ENCODE measurements at regions not wholly inside any gene's neighbourhood (a gene's known extent, or its start where the extent isn't known, plus 50 kb on each side); places are given as distances from the start of the nearest gene placed in this dataset.

DNA sequence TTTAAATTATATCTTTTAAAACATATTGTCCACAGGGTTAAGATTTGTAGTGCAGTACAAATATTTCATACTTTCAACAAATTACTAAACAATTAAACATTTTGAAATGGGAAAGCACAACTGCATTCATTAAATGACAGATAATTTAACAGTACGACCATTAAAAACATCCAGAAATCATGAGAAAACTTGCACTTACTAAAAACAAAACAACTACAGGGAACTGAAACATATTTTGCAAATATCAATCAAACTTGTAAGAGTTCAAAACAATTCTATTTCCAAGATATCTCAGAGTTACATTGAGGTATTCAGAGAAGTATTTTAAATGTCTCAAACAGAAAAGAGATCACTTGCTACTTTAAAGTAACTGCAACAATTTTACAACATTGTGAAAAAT, 478.5 kb upstream of the PCDH10 start:
- ChIA-PET POLR2A (ENCODE audit: low non-redundant PET) (no interaction called here), CTCF (no interaction called here)
- no peak overlapping the region for H3K27ac ChIP-seq (ENCODE audit: low read depth, low read length, poor library complexity, severe bottlenecking)
- H3K27me3 ChIP-seq (replicated peaks; ENCODE audit: insufficient read depth, low read depth, low read length, poor library complexity), result no peaks in the 10 kb centered on the region
- H3K9me3 ChIP-seq (ENCODE audit: low read depth, low read length, poor library complexity, severe bottlenecking), result no peaks in the 10 kb centered on the region
- no TSS peak for BruUV-seq (replicated peaks)
- H3K36me3 ChIP-seq (ENCODE audit: insufficient read depth, low read length, poor library complexity, severe bottlenecking), result no peaks in the 10 kb centered on the region
- no peaks in the 10 kb centered on the region for H3K4me1 ChIP-seq (ENCODE audit: insufficient read depth, low read length, poor library complexity, severe bottlenecking)
- no peak for DNase-seq (ENCODE audit: low spot score)
- intact Hi-C loops (cut with micrococcal nuclease; ENCODE audit: unreplicated experiment), result no loop called here
- H3K4me3 ChIP-seq (ENCODE audit: low read depth, low read length, poor library complexity, severe bottlenecking), result no peak overlapping the region
- no peak for TF ChIP-seq EZH2 (IDR thresholded peaks at IDR 0.05; ENCODE audit: borderline replicate concordance, low read depth, low read length, poor library complexity, severe bottlenecking)
- TF ChIP-seq, protein P1, sequence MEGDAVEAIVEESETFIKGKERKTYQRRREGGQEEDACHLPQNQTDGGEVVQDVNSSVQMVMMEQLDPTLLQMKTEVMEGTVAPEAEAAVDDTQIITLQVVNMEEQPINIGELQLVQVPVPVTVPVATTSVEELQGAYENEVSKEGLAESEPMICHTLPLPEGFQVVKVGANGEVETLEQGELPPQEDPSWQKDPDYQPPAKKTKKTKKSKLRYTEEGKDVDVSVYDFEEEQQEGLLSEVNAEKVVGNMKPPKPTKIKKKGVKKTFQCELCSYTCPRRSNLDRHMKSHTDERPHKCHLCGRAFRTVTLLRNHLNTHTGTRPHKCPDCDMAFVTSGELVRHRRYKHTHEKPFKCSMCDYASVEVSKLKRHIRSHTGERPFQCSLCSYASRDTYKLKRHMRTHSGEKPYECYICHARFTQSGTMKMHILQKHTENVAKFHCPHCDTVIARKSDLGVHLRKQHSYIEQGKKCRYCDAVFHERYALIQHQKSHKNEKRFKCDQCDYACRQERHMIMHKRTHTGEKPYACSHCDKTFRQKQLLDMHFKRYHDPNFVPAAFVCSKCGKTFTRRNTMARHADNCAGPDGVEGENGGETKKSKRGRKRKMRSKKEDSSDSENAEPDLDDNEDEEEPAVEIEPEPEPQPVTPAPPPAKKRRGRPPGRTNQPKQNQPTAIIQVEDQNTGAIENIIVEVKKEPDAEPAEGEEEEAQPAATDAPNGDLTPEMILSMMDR (conservative IDR thresholded peaks at IDR 0.05; ENCODE audit: low read depth, low read length), result no peak

DNA sequence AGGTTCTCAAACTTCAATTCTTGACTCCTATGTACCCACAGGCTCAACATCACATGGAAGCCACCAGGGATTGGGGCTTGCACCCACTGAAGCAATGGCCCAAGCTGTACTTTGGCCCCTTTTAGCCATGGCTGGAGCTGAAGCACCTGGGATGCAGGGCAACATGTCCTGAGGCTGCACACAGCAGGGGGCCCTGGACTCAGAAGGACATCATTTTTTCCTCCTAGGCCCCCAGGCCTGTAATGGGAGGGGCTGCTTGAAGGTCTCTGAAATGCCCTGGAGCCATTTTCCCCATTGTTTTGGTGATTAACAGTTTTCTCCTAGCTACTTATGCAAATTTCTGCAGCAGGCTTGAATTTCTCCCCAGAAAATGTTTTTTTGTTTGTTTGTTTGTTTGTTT, 465.1 kb upstream of the PCDH10 start:
- Histone ChIP-seq H3K9me3 (ENCODE audit: low read depth, low read length, poor library complexity, severe bottlenecking) (peaks cover 3% of the 10 kb centered on the region), H3K36me3 (ENCODE audit: insufficient read depth, low read length, poor library complexity, severe bottlenecking) (no peaks in the 10 kb centered on the region), H3K27me3 (replicated peaks; ENCODE audit: insufficient read depth, low read depth, low read length, poor library complexity) (no peaks in the 10 kb centered on the region), H3K27ac (ENCODE audit: low read depth, low read length, poor library complexity, severe bottlenecking) (no peak overlapping the region), H3K4me3 (ENCODE audit: low read depth, low read length, poor library complexity, severe bottlenecking) (no peak overlapping the region), H3K4me1 (ENCODE audit: insufficient read depth, low read length, poor library complexity, severe bottlenecking) (no peaks in the 10 kb centered on the region)
- ChIA-PET CTCF (no interaction called here), POLR2A (ENCODE audit: low non-redundant PET) (no interaction called here)
- no TSS peak for BruUV-seq (replicated peaks)
- intact Hi-C loops (cut with micrococcal nuclease; ENCODE audit: unreplicated experiment), result no loop called here
- no peak for TF ChIP-seq EZH2 (IDR thresholded peaks at IDR 0.05; ENCODE audit: borderline replicate concordance, low read depth, low read length, poor library complexity, severe bottlenecking)
- TF ChIP-seq, protein P1 (conservative IDR thresholded peaks at IDR 0.05; ENCODE audit: low read depth, low read length), result no peak
- DNase-seq (ENCODE audit: low spot score), result no peak

DNA sequence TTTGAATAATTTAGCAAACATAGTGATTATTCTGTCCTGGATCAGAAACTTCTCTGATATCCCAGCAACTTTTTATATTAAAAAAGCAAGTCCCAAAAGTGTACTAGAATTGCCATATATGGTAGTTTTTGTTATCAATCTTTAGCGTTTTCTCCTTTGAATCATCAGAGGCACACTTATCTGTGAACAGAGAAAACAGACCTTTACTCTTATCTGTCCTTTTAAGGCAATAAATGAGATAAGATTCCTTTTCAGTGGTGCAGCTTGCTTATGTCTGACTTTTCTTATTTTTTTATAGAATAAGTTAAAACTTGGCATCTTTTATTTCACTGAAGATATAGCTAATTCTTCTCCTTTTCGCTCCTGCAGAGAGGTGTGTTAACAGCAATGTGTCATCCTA, 458.1 kb upstream of the PCDH10 start:
- ChIA-PET CTCF (no interaction called here), POLR2A (ENCODE audit: low non-redundant PET) (no interaction called here)
- intact Hi-C loops (cut with micrococcal nuclease; ENCODE audit: unreplicated experiment), result no loop called here
- TF ChIP-seq EZH2 (IDR thresholded peaks at IDR 0.05; ENCODE audit: borderline replicate concordance, low read depth, low read length, poor library complexity, severe bottlenecking), result no peak
- TF ChIP-seq, protein P1 (conservative IDR thresholded peaks at IDR 0.05; ENCODE audit: low read depth, low read length), result no peak
- Histone ChIP-seq H3K27me3 (replicated peaks; ENCODE audit: insufficient read depth, low read depth, low read length, poor library complexity) (no peaks in the 10 kb centered on the region), H3K36me3 (ENCODE audit: insufficient read depth, low read length, poor library complexity, severe bottlenecking) (no peaks in the 10 kb centered on the region), H3K4me3 (ENCODE audit: low read depth, low read length, poor library complexity, severe bottlenecking) (no peak overlapping the region), H3K9me3 (ENCODE audit: low read depth, low read length, poor library complexity, severe bottlenecking) (peaks cover 17% of the 10 kb centered on the region), H3K4me1 (ENCODE audit: insufficient read depth, low read length, poor library complexity, severe bottlenecking) (no peaks in the 10 kb centered on the region), H3K27ac (ENCODE audit: low read depth, low read length, poor library complexity, severe bottlenecking) (no peak overlapping the region)
- DNase-seq (ENCODE audit: low spot score), result no peak
- BruUV-seq (replicated peaks), result no TSS peak
